HG02943 (cell line): ENCODE measurements at regions not wholly inside any gene's neighbourhood (a gene's known extent, or its start where the extent isn't known, plus 50 kb on each side); places are given as distances from the start of the nearest gene placed in this dataset.
"Not testable (repeated sequence)": the region's sequence is repeated elsewhere in the genome, so short reads cannot be mapped to it uniquely, and the experiment has no call there.

ENCODE experiments used
- ATAC-seq: cut with Tn5 transposase; IDR thresholded peaks from one replicate; pipeline ENCODE4 v1.9.1; 2021; ENCODE audit warnings: mild to moderate bottlenecking, low read depth, moderate library complexity; ENCODE audit not compliant: unreplicated experiment

DNA sequence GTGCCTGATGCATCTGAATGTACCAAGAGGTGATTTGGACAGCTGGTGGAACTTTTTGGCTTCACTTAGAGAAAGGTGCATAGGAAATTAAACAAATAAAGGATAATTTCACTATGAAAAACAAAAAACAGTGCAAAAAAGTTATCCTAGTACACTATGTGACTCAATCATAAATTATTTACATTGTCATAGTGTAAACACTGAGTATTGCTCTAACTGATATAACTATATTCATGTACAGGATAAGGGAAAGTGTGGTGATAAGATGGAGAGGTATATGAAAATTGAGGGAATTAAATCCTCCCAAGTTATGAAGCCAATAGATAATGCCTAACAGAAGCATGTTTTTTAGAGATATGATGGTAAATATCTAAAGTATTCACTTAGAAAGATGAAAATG, 50.2 kb upstream of the CPNE4 start:
- ATAC-seq, result no peak

DNA sequence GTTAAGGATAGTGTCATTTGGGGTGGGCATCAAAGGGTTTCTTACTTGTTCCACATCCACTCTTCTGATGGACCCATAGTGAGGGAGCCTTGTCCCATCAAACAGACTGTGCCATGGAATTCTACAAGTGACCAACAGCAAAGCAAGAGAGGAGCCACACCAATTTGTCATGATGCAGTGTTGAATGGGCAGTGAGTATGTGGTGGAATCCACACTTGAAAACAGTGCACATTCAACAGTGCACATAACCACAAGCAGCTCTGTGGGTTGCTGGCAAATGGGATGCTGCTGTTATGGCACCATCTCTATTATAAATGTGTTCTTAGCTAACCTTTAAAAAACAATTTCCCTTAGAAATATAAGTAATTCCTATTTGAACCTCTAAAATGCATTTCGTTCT, 52.5 kb upstream of the CPNE4 start:
- no peak for ATAC-seq

DNA sequence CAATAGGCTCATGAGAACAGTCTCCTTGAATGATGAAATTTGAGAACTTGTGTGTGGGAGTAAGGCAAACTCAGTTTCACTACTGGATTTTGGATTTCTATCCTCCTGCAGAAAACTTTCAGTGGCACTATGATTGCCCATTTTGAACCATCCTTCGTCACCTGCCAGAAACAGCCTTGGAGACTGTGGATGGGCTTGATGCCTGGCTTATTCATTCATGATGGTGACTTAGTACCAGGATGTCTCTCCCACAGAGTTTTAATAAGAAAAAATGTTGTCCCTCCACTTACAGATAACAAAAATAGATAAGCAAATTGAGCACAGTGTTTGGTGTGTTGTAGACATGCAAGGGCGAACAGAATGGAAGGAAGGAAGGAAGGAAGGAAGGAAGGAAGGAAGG, 53.5 kb upstream of the CPNE4 start:
- no peak for ATAC-seq

DNA sequence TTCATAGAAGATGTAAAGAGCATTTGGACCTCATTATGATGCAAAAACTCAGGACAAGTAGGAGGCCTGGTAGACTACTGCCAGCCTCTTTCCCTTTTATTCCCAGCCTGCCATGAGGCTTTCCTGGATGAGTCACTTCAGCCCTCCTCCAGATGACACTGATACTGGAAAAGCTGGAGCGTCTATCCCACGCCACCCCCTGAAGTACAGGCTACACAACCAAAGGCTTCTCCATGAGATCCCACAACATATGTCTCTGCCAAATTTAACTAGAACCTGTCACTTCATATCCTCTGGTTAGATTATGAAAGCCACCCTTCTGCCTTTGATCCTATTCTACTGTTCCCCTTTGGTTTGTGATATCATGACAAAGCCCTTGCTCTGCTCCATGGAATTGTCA, 56.1 kb upstream of the CPNE4 start:
- no peak for ATAC-seq

DNA sequence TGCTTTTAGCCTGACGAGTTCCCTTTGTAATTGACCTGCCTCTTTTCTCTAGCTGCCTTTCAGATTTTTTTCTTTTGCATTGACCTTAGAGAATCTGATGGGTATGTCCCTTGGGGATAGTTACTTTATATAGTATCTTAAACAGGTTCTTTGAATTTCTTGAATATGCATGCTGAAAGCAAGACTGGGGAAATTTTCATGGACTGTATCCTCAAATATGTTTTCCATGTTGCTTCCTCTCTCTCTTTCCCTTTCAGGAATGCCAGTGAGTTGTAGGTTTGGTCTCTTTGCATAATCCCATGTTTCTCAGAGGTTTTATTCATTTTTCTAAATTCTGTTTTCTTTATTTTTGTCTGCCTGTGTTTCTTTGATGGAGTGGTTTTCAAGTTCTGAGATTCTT, 81.8 kb upstream of the CPNE4 start:
- ATAC-seq, result no peak

DNA sequence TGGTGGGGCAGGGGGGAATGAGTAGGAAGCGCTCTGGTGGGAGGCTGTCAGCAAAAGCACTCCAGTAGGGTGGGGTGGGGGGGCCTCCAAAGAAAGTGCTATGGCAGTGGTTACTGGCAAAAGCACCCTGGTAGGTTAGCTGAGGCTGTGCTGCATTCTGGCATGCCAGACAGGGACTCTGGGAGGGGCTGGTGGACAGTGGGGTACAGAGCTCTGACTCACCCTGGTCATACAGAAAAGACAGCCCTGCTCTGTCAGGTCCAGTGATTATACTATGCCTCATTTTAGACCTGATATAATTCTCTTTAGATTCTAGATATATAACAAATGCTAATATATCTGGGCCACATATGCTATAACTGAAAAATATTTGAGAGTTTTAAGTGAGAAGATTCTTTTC, 82.8 kb upstream of the CPNE4 start:
- ATAC-seq, result no peak

DNA sequence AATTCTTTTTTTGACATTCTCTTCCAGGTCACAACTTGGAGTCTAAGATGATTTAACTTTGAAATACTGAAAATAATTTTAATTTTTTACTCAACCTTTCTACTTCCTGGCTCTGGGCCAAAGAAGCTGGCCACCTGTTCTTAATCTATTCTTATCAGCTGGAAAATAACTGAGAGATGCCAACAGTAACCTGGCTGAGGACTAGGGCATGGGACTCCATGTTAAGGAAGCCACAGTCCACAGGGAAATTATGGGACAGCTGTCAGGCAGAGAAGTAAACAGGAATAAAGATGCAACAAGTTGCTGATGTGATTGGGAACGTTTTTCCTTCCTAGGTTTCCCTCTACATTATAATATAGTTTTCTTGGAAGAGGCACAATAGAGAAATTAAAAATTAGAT, 84.7 kb upstream of the CPNE4 start:
- no peak for ATAC-seq

DNA sequence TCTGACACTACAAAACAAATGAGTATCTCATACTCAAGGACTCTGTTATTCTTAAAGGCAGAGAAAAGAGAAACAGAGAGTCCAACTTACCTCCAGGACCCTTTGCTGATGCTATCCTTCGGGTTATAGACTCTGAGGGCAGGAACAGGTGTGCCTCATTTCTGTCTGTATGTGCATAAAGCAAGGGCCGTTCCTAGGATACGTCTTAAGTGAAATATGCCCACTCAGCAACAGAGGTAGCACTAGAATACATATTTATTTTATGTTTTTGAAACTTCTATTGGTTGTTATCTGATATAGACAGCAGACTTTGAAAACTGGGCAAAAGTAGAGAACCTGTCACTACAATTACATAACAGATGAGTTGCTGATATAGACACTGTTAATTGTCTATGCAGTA, 89.3 kb upstream of the CPNE4 start:
- ATAC-seq, result no peak

DNA sequence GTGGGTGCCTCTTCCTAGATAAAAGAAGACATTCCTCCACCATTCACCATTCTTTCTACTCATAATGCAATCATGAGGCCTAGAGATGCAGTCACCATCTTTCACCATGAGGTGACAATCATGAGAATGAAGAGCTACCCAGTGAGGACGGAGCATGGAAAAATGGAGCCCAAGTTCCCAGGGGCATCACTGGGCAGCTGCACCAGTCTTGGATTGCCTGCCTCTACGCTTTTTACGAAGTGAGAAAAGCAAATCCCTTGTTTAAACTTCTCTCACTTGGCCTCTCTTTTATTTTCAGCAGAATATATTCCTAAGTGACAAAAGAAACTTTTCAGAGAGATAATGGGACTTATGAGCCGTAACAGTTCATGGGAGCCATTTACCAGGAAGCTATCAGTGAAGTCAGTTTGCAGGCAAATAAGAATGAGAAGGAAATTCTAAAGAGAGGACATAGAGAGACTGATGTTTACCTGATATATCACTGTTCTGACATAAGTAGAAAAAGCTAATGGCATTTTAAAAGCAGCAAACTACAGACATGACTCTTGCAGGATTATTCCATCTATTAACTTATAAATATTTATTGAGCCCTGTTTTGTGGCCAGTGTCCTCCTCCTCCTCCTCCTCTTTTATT, 90.0 kb upstream of the CPNE4 start:
- ATAC-seq, result no peak

DNA sequence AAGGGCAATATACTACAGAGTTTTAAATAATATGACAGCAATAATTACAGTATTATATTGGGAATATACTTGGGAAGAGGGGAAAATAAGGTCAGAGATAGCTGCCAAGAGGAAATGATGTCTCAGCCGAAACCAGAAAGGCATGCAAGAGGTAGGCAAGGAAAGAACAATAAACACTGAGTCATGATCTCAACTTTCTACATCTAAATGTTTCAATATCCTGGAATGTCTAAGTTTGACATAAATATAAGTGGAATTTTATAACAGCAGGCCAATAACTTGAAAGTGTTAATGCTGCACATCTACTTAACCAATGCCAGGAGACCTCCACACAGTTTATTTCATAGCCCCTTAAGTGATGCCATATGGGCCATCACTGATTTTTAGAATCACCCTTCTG, 99.8 kb upstream of the CPNE4 start:
- no peak for ATAC-seq

DNA sequence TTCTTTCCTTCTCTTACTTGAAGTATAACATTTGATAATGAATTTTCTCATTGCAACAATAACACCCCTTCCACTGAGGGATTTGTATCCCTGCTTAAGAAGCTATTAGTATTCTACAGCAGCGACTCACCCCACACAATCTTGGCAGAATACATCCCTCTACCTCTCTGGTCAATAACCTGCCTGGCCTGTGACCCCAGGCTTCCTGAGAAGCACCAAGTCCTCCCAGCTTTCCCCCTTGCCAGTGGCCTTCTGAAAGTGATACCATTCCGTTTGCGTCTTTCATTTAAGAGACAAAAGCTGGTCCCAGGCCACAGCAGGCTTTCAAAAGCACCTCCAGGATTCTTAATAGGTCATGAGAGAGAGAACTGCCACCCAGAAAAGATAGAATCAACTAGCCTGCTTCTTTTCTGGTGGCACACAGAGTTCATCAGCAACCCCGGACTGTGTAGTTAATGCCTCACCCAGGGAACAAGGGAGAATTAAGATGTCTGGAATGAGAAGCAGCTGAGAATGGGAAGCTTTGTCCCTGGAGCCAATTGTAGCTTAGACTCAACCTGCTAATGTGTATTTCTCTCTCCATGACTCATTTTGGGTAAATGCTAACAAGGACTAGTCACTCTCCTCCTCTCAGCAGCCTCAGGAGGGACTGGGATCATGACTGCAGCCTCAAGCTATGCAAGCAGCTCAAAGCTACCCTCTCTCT, 101.0 kb upstream of the CPNE4 start:
- ATAC-seq, result no peak

DNA sequence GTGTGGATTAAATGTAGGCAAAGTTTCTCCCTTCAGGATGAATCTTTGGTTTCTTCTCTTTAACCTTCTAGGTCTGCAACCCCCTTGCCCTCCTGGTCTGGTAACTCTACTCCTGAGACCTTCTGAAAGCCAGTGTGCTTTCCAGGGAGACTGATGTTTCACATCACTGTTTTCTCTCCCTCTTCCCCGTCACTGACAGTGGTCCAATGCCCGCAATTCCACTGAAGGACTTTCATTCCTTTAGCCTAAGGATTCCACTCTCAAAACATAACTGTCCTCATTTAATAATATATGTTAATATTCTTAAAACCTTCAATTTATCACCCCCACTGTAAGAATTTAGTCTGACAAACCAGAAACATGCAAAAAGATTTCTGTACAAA, 101.5 kb upstream of the CPNE4 start:
- ATAC-seq, result no peak

DNA sequence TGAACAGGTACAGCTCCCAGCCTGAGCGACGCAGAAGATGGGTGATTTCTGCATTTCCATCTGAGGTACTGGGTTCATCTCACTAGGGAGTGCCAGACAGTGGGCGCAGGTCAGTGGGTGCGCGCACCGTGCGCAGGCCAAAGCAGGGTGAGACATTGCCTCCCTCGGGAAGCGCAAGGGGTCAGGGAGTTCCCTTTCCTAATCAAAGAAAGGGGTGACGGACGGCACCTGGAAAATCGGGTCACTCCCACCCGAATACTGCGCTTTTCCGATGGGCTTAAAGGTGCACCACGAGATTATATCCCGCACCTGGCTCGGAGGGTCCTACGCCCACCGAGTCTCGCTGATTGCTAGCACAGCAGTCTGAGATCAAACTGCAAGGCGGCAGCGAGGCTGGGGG, 102.1 kb upstream of the CPNE4 start:
- not testable (repeated sequence) for ATAC-seq

DNA sequence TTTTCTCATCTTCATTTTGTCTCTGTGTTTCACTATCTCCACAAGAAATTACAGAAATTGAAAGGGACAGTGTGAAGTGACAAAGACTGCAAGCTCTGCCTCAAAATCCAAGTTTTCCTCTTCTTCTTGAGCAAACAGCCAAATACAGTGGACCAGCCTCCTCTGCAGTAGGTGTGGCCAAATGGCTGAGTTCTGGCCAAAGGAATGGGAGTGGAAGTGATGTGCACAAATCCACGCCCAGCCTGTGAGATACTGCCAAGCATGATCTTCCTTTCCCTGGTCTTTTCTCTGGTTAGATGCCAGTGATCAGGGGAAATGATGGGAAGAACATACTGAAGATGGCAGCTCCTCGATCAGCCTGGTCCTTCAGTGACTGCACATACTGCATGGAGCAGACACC, 111.0 kb upstream of the CPNE4 start:
- no peak for ATAC-seq

DNA sequence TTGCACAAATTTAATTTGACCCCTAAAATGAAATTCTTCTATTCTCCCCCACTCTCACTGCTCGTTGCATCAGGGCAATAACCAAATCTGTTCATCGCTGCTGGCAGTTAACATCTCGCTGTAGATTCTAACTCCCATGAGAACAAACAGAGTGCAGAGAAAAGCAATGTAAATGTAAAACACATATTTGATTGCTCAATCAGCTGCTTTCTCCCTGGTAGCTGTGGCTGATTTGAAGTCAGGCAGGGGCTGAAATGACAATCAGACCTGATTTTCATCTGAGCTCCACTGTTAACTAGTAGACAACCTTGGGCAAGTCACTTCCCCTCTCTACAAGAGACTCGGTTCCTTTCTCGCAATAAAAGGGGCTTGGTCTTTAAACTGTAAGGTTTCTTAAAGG, 119.8 kb upstream of the CPNE4 start:
- no peak for ATAC-seq

DNA sequence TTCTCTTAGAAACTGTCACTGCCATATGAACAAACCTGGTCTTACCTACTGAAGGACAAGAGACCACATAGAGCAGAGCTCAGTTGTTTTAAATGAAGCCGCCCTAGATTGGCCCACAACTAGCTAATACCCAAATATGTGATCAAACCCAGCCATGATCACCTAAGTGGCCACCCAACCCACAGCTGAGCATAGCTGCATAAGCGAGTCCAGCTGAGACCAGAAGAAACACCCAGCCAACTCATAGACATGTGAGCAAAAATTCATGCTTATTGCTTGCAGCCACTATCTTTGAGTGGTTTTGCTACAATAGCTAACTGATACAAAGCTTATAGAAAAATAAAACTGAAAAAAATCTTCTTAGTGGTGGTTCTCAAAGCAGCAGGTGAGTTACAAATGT, 124.3 kb upstream of the CPNE4 start:
- ATAC-seq, result no peak

DNA sequence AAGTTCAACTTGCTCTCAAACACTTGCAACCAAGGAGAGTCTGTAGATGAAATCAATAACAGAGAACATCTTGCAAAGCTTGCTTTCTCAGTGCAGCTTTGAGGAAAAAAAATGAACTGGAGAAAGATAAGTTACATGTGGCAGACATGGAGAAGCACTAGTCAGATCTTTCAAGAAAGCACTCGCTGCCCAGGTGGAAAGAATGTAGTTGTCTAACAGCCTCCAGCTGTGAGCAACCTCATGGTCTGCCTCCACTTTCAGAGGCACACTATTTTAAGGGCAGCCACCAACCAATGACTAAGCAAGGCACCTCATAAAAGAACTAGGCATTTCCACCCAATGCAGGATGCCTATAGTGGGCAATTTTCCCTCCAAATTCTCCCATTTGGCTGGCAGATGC, 125.4 kb upstream of the CPNE4 start:
- no peak for ATAC-seq

DNA sequence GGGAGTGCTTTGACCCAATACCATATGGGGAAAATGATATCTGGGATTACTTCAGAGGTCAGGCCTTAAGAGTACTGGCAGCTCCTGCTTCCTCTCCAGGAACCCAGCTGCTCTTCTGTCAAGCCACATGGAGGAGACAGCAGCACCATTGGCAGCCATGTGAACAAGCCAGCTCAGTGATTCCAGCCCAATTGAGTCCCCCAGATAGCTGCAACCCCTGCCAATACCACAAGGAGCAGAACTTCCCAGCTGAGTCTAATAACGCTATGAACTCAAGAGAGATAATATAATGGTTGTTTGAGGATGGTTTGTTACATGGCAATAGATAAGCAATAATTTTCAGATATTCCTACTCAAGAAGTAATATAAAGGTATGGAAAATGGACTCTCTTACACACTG, 126.8 kb upstream of the CPNE4 start:
- no peak for ATAC-seq

DNA sequence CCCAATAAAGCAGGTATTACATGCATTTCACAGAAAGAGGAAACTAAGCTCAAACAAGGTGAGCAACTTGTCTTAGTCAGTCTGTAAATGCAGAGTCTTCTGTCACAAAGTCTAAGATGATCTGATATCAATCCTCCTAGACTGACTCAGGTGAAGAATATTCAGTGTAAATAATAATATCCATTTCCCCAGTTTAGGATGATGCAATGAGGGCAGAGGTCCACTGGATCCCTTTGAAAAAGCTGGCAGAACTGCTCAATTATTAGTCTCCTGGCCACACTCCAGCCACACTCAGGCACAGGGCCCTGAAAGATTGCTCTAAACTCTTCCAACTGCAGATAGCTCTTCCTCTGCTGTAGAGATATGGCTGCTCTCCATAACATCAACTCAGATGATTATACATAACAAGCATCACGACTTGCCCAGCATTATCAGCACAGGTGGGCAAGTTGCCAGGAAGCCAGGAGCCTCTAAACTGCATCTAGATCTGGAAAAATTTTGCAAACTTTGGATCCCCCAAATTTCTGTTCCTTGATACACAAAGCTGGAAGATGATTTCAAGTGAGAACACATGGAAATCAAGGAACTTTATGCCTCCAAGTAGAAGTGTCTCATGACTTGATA, 129.8 kb upstream of the CPNE4 start:
- no peak for ATAC-seq

DNA sequence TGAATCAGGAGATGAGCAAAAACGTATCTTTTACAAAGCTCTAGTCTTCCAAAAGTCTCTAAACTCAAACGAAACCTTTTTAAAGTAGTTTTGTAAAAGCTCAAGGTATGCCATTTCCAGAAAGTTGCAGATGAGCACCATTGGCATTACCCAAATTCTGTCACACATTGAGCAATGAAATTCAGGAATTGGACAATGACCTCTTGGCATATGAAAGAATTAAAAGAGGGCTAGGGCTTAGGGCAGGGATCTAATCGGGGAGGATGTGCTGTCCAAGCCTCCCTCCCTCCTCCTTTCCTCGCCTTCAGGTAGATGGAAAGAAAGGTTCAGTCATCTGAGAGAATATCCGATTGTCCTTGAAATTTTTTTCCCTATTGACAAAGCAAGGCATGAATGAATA, 133.1 kb upstream of the CPNE4 start:
- ATAC-seq, result no peak

DNA sequence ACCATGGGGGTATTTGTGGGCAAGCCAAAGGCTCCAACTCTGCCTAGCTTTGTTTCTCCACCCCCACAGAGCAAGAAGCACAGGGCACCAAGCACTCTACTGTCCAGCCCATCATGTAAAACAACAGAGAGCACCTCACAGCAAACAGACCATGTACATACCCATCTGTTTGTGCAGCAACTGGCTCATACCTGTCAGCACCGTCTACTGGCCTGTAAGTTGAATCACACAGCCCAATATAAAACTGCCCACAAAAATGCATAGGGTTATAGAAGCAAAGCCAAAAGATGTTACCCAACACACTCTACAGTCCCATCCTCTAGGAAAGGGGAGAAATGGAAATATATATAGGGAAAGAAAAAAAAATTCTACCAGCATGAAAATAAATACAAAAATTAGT, 139.7 kb upstream of the CPNE4 start:
- no peak for ATAC-seq

DNA sequence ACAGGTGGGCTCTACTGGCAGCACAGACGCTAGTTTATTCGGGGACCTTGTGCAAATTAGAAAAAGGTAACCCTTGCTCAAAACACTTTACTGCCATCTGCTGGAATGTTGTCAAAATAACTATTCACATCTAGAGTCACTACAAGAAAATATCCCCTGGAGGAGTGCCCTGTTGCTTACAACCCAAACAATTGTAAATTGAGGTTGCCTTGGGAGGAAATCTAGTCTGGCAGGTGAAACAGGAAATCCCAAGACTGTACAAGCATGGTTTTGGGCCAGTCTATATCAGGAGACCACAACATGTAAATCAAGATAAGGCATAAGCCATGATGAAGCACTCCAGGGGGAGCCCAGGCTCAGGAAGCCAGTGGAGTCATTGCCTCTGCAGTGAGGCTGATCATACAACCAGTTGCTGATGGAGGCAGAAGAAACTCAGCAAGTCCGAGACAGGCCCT, 136.8 kb upstream of the ACP3 start:
- peak; percentile 74 for ATAC-seq
